GM19468 (cell line): ENCODE measurements at regions not wholly inside any gene's neighbourhood (a gene's known extent, or its start where the extent isn't known, plus 50 kb on each side); places are given as distances from the start of the nearest gene placed in this dataset.

Experiments used
- ATAC-seq: cut with Tn5 transposase; IDR thresholded peaks from one replicate; pipeline ENCODE4 v1.9.1; 2021; ENCODE audit warnings: mild to moderate bottlenecking, moderate library complexity, moderate number of reproducible peaks; ENCODE audit not compliant: unreplicated experiment; ENCODE audit errors: extremely low read depth

GRCh38 chr3:117228466-117228865 lies 518.9 kb downstream of the TUSC7 start:
- ATAC-seq: no peak

DNA sequence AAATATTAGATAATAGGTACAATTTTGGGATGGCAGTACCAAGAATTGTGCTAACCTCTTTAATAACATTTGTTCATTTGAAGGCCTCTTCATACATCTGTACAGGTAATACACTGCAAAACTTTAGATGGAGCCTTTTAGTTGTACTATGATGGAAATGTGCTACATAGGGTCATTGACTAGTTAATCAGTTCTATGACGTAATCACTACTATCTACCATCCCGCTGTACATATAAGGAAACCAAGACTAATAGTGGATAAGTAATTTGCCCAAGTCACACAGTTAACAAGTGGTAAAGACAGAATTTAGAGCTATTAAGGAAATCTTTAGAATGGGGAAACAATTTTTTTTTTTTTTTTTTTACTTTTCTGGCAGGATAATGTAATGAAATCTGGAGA lies 521.3 kb downstream of the TUSC7 start:
- ATAC-seq: no peak

- ATAC-seq: no peak
Measured at GRCh38 chr3:117234331-117234730, 524.8 kb downstream of the TUSC7 start.

DNA sequence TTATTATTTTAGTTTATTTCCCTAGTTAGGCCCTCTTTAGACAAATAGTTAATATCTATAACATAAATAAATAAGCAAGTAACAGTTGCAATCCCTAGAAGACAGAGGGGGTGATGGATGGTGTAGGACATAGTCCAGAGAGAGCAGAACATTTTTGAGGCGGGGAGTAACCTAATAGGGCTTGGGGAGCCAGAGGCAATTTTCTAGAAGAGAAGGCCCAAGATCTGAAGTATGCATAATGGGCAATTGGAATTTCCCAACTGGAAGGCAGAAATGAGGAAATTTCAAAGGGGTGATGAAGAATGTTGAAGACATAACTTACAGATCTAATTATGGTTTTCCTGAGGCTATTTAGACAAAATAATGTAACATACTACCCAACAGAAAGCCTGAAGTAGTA lies 525.7 kb downstream of the TUSC7 start:
- no peak for ATAC-seq

DNA sequence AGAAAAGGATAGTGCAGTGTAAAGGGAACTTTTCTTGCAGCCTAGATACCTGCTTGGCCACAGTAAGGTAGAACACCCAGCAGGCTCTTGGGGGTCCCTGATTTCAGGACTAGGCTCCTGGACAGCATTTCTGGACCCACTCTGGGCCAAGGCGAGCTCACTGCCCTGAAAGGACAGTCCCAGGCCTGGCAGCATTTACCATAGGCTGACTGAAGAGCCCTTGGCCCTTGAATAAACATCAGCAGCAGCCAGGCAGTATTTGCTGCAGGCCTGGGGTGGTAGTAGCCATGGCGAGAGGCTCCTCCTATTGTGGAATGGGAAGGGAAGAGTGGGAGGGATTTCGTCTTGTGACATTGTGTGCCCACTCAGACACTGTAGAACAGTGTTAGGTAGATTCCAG lies 529.2 kb downstream of the TUSC7 start:
- no peak for ATAC-seq

DNA sequence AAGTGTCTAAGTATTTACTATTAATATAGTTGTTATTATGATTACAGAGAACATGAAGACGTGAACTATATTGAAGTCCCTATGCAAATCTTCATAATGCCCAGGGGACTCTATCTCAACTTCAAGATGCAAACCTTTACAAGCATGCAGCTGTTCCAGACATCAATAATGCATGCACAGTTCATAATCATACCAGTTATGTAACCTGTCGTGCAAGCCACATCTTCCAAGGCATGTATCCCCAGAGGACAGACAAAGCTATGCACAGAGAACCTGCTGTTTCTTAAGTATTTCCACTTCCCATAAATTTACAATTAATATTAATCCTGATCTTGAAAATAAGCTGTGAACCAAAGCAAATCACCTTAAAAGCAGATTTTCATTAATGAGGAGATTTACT lies 534.1 kb downstream of the TUSC7 start:
- ATAC-seq: no peak

GRCh38 chr3:117246771-117247555 lies 537.4 kb downstream of the TUSC7 start:
- no peak for ATAC-seq

- no peak for ATAC-seq
Measured at GRCh38 chr3:117248153-117248552, 538.6 kb downstream of the TUSC7 start.

GRCh38 chr3:117252208-117252607 lies 542.6 kb downstream of the TUSC7 start:
- ATAC-seq: no peak

GRCh38 chr3:117252651-117253050 lies 543.1 kb downstream of the TUSC7 start:
- no peak for ATAC-seq

GRCh38 chr3:117253636-117254035 lies 544.1 kb downstream of the TUSC7 start:
- ATAC-seq: no peak

DNA sequence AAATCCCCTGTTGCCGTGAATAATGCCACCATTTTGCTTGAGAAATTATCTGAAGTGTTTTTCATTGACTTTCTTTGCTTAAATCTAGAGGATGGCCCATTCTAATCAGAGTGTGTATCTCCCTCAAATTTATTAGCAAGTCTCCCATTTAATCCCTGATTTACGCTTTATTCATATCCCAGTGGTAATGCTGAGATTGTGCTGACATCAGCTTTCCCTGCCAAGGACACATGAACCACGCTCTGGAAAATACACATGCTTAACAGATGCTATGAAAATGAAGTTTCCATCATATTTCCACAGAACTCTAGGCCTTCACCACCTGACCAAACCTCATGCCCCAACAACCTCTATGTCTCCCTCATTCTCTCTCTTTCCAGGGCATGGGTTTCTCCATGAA lies 545.4 kb downstream of the TUSC7 start:
- no peak for ATAC-seq

- ATAC-seq: no peak
Measured at GRCh38 chr3:117255736-117256135, 546.2 kb downstream of the TUSC7 start.

DNA sequence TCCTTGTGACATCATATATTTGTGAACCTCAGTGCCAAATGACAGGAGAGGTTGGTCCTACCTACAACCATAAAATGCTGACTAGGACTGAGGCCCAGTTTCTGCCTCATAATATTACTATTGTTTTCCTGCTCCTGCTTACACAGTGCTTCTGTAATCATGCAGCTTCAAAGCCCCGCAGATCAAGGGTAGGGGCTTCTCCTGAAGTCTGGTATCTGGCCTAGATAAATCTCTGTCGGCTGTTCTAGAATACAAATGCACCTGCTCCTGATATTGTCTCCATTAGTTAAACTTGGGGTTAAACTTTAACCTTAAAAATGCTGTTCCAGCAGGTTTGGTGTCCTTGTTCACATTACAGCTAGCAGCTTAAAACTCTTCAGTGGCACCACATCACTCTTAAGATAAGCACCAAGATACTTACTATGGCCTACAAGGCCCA lies 552.4 kb downstream of the TUSC7 start:
- ATAC-seq: no peak

DNA sequence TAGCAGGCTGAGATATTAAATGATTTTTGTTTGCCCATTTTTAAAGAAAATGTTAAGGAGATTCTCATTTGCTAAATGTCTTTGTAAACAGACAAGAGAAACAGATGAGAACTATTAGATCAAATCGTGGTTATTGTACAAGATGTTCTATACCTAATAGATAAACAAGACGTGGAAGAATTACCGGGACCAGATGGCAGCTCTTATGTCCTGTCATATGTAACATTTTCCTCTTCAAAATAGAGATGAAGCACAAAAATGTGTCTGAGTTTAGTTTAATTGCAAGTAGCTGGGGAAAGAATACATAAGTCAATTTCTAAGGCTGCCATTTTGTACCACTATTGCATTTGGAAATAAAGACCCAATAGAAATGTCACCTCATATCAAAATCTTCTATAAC lies 553.7 kb downstream of the TUSC7 start:
- ATAC-seq: no peak

DNA sequence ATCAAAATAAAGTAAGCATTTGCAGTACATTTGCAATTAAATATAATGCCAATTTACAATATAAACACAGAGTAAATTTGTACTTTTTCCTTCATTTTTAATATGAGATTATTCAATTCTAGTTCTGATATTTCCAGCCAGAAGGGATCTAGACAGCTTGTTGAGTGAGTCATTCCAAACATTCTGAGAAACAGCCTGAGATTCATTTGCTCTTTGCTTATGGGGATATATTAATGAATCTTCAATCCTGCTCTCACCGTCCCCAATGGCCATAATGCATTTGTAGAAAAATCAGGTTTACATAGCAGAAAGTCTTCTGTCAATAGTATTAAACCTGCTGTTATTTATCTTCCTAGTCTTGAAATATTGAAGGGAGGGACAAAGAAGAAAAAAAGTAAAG lies 554.2 kb downstream of the TUSC7 start:
- ATAC-seq: no peak

DNA sequence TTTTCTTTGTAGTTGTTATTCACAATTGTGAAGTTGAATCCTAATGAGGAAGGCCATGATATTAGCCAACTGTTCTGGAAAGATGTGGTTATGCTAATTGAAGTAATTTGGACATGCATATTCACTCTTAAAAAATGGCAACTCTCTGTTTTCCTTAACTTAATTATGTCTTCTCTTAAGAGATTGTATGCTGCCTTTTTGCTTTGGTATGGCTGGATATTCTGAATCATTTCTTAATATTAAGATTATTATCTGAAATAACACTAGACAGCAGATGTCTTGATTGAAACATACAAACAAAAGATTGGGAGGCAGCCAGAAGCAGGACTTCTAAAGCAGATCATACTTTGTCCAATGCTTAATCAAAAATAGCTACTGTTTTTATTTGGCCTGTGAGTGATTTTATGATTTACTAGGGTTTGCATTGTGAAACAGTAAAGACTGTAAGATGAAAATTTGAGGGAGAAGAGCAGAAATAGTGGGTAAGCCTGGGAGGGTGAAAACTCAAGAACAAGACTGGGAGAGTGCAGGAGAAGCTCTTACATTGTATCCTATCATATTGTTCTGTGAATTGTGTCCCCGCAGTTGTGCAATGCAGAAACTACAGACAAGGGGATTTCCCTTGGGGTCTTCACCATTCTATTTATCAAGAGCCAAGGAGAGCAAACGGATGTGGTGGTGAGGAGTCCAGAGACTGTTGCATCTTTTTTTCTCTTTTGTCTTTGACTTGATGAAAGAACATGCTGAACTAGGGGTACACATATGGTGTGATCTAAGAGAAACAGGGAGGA lies 554.8 kb downstream of the TUSC7 start:
- no peak for ATAC-seq

DNA sequence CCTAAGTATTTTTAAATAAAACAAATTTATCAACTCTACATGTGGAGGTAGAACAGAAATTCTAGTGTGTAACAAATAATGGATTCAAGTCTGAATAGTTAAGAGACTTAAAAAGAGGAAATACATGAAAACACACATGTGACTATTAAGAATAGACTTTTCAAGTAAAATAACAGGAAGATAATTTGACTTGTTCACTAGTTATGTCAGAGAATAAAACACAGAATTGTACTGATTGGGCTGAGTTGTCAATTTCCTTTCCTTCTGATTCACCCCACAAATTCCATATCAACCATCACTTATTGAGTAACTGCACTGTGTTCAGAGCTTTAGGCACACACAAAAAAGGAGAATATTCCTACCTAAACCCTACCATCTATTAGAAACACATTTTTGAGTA lies 557.2 kb downstream of the TUSC7 start:
- no peak for ATAC-seq

DNA sequence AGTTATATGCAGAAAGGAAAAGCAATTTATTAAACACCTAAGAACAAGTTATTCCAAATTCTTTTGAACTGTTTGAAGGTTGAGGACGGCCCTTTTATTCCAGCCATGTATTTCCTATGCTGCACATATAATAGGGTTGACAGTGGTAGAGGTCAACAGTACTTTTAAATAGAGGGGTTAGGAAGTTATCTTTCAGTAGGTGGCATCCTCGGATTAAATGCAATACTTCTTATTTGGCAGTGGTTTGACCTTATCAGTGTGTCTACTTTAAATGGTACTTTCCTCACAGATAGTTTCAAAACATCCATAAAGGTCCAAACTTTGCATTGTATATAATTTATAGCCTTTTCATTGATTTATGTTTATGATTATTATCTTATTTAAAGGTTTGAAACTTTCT lies 558.7 kb downstream of the TUSC7 start:
- ATAC-seq: no peak

DNA sequence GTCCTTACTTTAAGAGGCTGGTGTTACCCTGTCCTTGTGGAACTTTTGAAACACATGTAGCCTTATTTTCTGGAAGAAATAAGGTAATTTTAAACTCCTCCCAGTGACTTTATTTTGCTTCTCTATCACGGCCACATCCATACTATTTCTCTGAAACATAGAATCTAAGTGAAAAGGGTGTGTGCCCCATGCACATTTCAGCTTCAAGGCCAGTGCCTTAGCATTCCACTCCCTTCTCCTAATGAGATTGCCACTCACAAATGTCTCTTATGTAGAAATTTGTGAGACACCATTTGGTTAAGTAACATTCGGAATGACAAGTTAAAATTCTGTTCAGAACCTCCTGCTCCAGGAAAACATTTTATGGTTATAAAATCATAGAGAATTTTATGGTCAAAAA lies 562.7 kb downstream of the TUSC7 start:
- no peak for ATAC-seq

- ATAC-seq: no peak
Measured at GRCh38 chr3:117272876-117273523, 563.4 kb downstream of the TUSC7 start.
